T-helper 22 cell (primary cell): ENCODE measurements at regions not wholly inside any gene's neighbourhood (a gene's known extent, or its start where the extent isn't known, plus 50 kb on each side); places are given as distances from the start of the nearest gene placed in this dataset.
"Not testable (repeated sequence)": the region's sequence is repeated elsewhere in the genome, so short reads cannot be mapped to it uniquely, and the experiment has no call there.

Source experiments
- DNase-seq: peaks from one replicate; pipeline ENCODE4 v3.0.0-alpha.2; 2020; ENCODE audit warnings: low read depth

DNA sequence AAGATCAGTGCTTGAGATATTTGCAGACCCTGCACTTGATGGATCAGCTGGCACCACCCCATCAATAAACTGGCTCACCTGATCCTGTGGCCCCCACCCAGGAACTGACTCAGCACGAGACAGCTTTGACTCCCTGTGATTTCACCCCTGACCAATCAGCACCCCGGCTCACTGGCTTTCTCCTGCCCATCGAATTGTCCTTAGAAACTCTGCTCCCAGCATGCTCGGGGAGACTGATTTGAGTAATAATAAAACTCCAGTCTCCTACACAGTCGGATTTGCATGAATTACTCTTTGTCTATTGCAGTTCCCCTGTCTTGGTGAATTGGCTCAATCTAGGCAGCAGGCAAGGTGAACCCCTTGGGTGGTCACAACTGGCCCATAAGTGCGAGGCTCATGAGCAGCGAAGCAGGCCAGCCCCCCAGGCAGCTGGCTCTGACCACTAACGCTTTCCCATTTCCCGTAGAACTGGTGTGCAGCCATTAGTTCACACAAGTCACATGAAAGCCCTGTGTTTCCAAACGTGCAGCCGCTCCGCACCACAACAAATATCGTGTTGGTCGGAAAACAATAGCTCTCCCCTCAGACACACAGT, 79.6 kb downstream of the RSPH3 start:
- DNase-seq, result no peak

DNA sequence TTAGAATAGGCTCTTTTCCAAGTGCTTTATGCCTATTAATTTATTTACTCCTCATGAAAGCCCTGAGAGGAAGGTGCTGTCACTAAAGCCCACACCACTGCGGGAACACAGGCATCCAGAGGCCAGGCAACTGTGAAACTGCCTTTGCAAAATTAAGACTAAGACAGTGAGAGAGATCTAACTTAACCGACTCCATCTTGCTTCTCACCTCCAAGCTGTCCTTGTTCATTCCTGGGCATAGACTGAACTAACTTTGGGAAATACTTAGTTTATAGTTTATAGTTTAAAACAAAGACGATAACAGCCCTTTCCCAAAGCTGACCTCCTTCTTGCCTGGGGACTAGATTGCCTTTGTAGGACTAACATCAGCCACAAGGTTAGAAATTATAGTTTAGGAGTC, 80.1 kb downstream of the RSPH3 start:
- no peak for DNase-seq

DNA sequence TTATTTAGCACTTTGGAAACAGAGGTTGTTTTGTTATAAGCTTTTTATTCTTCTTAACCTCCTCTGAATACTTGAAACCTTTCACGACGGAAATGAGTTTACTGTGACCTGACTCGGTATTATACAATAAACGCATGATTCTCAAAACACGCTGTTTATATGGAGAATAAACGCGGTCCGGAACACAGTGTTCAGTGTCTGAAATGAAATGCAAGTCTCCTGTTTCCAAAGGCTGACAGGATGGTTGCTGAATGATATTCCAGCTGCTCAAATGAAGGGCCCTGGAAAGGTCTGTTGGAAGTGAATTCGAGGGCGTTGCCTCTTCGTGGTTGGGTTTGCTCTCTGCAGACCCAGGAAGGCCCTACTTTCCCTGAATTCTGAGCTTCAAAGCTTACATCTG, 83.4 kb downstream of the RSPH3 start:
- no peak for DNase-seq

DNA sequence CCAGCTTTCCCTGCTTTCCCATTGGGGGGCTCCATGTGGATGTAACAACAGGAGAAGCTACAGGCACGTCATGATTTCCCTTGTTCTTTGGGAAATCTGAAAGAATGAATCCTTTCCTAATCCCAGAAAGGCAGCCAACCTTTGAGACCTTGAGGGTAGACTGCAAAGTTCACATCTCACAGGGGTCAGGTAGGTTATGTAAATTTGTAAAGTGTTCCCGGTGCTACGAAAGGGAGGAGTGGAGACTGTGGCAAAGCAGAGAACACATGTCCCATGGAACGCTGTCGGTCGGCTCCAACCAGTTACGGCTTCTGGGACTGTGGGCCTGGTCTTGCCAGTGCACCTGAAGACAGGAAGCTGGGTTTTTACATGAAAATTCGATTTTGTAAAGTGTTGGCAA, 85.1 kb downstream of the RSPH3 start:
- DNase-seq, result no peak

DNA sequence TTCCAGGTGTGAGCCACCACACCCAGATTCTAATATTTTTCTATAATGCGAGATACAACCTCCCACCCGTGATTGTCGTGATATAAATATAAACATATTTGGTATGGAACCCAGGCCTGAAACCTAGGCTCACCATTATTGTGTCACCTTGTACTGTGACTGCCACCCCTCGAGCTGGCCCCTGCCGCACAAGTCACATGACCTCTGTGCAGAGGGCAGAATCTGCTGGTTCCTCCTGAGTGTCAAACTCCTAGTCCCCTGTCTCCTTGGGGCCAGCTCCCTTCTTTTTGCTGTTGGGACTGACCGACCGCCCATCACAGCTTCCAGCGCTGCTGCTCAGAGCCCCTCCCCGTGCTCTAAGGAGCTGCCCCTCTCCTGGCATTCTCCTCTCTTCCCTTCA, 86.4 kb downstream of the RSPH3 start:
- no peak for DNase-seq

DNA sequence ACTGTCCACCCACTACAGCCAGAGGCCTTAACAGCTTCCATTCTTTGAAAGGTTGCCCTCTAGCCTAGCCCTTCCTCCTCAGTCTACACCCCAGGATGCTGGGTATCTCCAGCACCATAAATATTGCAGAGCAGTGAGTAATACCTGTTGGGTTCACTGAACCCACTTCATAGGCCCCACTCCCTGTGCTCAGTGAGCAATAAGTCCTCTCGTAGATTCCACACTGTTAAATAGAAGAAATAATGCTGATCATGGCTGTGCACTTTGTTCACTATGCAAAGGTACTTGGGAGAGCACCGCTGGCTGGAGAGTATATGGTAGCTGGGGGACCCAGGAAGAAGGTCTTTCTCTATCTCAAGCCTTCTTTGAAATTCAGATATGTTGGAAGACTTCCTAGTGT, 87.3 kb downstream of the RSPH3 start:
- DNase-seq, result no peak

DNA sequence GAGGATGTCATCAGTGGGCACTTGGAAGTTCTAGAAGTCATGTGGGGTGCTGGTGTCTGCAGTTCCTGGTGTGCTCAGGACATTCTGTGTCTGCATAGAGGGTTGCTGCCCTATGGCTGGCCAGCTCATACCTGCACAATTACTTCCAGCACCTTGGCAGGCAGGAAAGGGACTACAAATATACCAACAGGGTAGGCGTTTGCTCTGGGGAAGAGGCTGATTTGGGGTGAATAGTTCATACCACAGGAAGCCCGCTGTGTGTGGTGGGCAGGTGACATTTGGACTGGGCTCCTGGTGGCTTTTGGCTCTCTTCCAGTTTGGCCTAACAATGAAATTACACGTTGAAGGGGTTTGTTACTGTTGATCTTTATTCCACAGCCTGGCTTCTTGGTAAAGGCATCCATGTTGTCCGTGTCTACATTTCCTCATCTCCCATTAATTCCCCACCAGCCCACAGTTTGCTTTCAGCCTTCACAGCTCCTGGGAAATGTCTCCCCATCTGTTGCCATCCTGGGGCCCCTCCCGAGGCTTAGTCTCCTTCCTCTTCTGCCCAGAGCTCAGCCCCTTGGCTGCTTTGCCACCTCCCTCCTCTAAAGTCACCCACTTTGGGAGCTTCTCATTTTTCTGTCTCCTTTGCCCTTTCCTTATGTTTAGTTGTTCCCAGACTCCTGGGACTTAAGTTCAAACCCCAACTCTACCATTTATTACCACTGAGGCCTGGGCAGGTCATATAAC, 88.1 kb downstream of the RSPH3 start:
- DNase-seq, result no peak

DNA sequence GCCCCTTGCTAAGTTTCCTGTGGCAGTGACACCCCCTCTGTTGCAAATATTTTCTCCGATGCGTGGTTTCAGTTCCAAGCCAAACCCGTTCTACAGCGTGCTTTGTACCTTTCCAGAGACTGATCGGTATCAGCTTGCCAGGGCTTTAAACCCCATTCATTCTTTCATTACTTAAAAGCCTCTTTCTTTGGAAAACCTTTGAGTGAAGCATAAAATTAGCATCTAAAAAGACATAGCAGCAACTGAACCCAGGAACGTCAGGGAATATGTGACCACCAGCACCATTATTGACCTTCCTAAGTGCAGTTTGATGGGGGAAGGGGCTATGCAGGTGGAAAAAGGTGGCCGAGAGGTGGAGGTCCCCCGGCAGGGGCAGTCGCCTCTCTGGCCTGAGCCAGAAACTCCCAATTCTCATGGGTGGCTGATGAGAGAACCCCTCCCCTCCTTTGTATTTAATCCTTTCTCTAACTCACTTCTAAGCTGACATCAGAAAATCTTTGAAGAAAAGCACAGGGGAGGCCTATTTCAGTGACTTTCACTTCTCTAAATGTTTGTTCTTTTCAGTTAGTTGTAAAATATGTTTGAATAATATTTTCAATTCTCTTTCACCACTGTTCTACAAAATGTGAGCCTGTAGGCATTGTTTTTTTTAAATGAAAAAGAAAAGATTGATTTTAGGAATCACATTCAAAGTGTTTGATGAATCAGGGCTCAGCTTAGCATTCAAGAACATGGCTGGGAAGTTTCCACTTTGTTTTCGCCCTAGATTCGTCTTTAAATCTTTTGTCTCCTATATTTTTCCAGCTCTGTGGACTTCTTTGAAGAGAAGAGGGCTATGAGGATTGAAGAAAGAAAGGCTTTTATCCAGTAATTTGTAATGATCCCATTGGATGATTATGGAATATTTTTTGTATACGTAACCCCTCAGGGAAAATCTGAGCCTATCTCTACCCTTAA, 89.2 kb downstream of the RSPH3 start:
- no peak for DNase-seq

DNA sequence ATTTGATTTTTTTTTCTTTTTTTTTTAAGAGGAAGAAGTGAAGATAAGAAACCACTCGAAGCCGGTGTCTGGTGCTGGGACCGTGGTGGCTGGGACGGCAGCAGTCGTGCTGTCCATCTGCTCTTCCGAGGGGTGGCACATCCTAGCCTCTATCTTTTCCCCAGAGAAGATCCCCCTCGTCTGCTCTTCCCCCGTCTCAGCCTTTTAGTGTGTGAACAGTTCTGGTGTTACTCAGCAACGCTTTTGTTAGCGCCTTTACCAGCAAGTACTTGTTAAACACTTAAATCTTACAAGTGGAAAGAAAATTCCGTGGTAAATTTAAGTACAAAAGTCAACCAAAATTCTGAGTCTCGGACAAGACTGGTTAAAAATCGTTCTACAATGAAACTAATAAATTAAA, 90.1 kb downstream of the RSPH3 start:
- no peak for DNase-seq

DNA sequence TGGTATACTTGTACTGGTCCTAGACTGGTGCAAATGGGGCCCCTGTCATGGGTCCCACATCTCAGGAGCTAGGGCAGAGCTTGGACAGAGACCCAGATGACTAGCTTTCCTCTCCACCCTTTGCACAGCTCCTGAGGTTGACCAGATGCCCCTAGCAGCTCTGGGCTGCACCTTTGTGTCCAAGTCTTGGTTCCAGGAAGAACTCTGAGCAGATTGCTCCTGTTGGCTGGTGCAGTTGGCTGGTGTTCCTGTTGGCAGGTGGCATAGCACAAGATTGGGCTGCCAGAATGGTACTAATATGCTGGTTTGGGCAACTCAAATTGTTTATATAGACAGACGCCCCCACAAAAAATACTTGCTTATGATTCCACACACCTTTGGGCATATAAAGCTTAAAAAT, 89.4 kb upstream of the EZR start:
- no peak for DNase-seq

DNA sequence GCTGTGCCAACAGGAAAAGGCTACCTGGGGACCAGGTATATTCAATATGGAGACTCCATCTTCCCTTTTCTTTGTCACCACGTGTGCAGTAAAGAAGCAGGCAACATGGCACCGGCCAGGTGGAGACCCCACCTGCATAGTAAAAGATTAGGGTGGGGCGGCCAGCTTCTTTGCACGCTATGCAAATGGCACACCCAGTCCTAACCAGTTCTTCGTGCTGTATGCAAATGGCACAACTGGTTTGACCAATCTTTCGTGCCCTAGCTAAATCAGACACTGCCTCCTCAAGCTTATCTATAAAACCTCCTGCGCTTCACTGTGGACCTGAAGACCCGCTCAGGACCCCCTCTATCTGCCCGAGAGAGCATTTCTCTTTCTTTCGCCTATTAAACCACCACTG, 88.8 kb upstream of the EZR start:
- DNase-seq, result no peak

DNA sequence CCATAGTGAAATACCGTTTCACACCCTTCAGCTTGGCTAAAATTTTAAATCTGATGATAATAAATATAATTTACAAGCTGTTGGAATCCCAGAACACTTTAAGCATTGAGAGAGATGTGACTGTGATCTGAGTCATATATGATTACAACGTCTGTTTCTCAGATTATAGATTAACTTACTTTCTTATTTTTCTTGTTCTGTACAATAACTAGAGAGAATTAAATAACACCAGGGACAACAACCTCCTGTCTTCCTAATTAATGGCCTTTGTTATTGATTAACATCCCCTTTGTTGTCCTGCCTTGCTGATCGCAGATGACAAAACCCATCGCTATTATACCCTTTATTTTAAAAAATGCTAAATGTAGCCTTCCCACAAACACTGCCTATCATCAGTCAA, 87.8 kb upstream of the EZR start:
- no peak for DNase-seq

DNA sequence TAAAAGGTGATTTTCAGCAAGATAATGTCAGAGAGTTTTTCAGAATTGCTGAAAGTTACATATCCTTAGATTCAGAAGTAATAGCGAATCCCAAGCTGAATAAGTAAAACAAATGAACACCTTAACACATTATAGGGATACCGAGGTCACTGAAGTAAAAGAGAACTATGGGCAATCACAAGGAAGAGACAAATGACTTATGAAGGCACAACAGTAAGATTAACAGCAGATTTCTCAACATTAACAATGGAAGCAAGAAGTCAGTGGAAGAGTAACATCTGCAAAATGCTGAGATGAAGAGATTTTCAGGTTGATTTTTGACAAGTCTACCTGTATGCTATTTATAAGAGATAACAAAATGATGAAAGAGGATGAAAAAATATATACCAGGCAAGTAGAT, 86.1 kb upstream of the EZR start:
- no peak for DNase-seq

DNA sequence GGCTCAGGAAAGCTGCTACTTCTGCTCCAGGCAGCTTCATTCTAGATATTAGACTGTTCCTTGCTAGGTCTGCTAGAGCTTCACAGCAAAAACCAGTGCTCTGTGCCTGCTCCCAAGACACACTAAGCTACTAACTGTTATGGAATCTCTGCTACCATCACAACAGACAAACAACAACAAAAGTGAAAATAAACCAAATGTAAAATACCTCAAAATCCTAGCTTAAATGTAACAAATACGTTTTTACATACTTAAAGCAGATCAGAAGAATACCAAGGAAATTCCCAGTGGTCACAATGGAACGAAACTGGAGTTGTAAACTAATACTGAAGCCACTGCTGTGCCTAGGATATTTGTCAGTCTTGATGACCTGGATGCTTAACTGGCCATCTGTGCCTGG, 84.6 kb upstream of the EZR start:
- no peak for DNase-seq

DNA sequence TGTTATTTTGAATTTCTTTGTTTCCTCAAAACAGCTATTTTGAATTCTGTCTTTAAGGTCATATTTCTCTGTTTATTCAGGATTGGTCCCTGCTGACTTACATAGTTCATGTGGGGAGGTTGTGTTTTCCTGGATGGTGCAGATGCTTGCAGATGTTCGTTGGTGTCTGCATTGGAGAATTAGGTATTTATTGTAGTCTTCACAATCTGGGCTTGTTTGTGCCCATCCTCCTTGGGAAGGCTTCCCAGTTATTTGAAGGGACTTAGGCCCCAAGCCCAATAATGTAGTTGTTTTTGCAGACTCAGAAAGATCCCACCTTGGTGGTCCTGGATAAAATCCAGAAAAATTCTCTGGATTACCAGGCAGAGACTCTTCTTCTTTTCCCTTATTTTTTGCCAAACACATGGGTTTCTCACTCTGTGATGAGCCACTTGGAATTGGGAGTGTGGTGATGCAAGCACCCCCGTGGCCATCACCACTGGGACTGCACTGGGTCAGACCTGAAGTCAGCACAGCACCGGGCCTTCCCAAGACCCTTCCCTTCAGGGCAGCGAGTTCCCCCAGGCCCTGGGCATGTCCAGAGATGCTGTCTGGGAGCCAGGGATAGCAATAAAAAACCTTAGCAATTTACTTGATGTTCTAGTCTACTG, 81.6 kb upstream of the EZR start:
- no peak for DNase-seq

DNA sequence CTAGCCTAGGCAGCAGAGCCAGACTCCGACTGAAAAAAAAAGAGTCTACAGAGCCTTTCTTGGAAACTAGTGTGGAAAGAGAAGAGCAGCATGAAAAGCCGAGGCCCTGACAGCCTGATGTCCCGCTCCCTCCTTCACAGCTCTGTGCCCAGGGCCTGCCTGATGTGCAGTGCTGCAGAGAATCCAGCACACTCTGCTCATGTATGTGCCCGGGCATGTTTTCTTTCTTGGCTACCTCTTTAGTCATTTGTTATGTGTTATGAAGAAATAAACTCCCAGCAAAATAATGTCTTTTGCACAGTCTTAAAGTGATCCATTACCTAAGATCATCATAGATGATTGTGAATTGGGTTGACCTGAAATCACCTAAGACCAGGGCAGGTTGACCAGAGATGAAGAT, 78.1 kb upstream of the EZR start:
- no peak for DNase-seq

DNA sequence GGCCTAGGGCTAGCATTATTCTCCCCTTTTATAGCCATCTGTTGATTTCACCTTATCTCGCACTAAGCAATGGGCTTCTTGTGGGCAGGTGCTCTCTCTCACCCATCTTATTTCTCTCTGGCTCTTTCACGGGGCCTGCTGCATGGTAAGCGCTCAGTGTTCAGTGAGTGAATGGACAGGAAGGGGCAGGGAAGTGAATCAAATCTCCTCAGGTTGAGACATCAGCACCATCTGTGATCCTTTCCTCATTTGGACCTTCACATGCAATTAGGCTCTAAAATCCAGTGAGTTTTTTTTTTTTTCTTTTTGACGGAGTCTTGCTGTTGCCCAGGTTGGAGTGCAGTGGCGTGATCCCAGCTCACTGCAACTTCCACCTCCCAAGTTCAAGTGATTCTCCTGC, 76.5 kb upstream of the EZR start:
- DNase-seq, result no peak

DNA sequence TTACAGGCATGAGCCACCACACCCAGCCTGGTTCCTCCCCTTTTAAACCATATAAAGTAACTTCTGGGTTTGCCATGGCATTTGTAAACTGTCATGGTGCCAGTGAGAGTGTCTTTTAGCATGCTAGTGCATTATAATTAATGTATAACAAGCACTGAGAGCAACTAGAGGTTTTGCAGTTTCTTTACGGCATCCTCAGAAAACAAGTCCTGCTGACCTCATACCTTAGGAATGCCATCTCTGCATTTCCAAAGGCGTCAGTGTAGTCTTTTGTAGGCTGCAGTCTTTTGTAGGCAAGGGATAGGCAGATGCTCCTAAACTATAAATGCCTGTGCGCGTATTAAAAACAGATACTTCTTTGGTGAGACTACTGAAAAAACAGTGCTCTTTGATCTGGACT, 75.0 kb upstream of the EZR start:
- no peak for DNase-seq

DNA sequence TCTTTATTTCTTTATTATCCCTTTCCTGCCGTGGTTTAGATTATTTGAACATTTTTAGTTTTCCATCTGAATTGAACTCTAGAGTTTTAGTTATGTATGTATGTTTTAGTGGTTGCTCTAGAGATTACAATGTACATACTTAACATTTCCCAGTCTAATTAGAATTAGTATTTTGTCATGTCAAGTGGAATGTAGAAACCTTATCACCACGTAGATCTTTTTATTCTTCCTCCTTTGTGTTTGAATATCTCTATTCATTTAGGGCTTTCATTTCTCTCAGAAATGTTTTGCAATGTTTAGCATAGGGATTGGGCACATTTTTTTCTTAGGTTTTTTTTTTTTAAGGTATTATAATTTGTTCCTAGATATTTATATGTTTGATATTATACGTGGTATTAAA, 73.1 kb upstream of the EZR start:
- no peak for DNase-seq

DNA sequence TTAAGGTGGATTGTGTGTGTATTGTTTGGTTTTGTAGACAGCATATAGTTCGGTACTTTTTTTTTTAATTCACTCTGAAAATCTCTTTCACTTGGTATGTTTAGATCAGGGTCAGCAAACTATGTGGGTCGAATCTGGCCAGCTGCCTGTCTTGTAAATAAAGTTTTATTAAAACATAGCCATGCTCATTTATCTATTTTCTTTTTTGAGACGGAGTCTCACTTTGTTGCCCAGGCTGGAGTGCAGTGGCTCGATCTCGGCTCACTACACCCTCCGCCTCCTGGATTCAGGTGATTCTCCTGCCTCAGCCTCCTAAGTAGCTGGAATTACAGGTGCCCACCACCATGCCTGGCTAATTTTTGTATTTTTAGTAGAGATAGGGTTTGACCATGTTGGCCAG, 72.4 kb upstream of the EZR start:
- DNase-seq, result not testable (repeated sequence)

DNA sequence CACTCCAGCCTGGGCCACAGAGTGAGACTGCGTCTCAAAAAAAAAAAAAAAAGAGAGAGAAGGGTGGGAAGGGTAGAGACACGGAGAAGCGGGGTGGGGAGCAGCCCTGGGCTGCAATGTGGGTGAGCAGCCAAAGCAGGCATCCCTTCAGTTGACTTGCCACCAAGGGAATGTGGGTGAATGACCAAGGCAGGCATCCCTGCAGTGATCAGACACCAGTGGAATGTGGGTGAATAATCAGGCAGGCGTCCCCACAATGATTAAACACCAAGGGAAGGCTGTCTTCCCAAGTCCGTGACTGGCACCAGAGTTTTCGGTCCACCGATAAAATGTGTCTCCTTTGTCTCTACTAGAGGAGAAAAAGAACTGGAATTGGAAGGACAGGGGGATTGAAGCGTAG, 69.0 kb upstream of the EZR start:
- DNase-seq, result not testable (repeated sequence)

DNA sequence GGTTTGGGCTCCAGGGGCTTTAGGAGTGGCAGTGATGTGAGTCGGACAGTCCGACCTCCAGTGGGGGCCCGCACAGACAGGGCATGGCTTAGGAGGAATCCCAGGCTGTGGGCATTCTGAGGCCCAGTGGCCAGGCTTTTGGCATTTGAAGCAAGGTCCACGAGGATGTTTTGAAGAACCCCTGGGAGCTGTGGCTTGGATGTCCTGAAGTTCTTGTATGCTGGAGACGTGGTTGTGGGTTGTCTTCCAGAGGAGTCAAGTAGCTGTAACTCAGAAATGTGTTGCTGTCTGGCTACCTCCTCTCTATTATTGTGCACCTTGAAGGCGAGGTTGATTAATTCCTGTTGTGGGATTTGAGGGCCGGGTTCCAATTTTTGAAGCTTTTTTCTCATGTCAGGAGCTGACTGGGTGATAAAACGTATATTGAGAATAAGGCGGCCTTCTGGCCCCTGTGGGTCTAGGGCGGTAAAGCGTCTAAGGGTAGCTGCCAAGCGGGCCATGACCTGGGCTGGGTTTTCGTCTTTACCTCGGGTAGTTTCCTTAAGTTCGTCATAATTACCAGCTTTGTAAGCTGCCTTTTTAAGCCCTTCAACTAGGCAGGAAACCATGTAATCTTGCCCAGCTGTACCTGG, 67.3 kb upstream of the EZR start:
- DNase-seq, result not testable (repeated sequence)
